ENCODE measurements at regions not wholly inside any gene's neighbourhood (a gene's known extent, or its start where the extent isn't known, plus 50 kb on each side); places are given as distances from the start of the nearest gene placed in this dataset.

- TF ChIP-seq, protein P1, sequence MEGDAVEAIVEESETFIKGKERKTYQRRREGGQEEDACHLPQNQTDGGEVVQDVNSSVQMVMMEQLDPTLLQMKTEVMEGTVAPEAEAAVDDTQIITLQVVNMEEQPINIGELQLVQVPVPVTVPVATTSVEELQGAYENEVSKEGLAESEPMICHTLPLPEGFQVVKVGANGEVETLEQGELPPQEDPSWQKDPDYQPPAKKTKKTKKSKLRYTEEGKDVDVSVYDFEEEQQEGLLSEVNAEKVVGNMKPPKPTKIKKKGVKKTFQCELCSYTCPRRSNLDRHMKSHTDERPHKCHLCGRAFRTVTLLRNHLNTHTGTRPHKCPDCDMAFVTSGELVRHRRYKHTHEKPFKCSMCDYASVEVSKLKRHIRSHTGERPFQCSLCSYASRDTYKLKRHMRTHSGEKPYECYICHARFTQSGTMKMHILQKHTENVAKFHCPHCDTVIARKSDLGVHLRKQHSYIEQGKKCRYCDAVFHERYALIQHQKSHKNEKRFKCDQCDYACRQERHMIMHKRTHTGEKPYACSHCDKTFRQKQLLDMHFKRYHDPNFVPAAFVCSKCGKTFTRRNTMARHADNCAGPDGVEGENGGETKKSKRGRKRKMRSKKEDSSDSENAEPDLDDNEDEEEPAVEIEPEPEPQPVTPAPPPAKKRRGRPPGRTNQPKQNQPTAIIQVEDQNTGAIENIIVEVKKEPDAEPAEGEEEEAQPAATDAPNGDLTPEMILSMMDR (IDR thresholded peaks at IDR 0.05): no peak
- no peak for TF ChIP-seq EZH2 (IDR thresholded peaks at IDR 0.05)
Observed at GRCh38 chr5:21067724-21068123, 1079.7 kb upstream of the CDH18 start.

Measured in neural progenitor cell (in vitro differentiated cells).